D341Med (cell line): ENCODE measurements at regions not wholly inside any gene's neighbourhood (a gene's known extent, or its start where the extent isn't known, plus 50 kb on each side); places are given as distances from the start of the nearest gene placed in this dataset.

Experiments
- DNase-seq: peaks from one replicate; pipeline ENCODE4 v3.0.0; 2012; ENCODE audit warnings: low spot score

DNA sequence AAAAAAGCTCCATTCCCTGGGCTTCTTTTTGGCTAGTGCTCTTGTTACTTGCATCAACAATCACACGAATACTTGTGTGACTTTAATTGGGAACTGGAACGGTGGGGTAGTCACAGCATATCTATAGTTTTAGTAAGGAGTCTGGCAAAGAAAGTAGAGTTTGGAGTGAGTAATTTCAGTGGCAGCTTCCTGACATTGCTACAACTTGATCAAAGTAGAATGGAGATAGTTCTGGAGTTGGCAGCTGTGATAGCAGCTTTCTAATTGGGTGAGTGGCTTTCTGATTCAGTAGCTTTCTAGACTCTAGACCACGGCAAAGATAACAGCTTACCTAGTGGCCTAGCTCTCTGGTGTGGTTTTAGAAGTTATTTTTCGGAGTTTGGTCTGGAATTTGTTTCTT, 475.0 kb downstream of the TUSC7 start:
- no peak for DNase-seq

DNA sequence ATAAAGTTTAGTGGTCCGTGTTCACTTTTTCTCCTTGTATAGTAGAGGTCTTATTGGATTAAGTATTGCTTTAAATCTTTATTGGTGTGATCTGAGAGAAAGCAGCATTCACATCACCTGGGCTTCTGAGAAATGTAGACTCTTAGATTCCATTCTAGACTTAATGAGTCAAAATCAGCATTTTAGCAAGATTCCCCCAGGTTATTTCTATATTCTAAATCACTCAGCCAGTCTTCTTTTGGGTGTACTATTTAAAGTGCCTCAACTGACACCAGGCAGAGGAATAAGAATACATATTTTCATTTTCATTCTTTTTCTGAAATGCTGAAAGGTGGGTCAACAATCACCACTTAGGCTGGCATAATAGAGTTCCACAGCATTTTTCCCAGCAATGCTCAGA, 481.7 kb downstream of the TUSC7 start:
- no peak for DNase-seq

DNA sequence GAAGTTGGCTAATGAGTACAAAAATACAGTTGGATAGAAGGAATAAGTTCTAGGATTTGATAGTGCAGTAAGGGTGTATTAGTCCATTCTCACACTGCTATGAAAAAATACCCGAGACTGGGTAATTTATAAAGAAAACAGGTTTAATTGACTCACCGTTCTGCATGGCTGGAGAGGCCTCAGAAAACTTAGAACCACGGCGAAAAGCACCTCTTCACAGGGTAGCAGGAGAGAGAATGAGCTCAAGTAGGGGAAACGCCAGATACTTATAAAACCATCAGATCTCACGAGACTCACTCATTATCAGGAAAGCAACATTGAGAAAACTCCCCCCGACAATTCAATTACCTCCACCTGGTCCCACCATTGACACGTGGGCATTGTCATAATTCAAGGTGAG, 483.3 kb downstream of the TUSC7 start:
- no peak for DNase-seq

DNA sequence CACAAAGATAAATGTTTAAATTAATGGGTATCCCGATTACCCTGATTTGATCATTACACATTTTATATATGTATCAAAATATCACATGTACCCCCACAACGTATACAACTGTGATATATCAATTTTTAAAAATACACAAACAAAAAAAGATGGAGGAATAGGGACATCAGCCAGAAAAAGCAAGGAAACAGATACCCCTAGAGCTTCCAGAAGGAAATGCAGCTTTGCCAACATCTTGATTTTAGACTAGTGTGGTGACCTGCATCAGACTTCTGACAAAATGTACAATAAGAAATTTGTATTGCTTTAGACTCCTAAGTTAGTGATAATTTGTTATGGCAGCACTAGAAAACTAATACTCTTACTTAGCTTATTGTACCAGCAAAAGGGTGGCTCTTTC, 483.8 kb downstream of the TUSC7 start:
- DNase-seq, result peak; percentile 15

DNA sequence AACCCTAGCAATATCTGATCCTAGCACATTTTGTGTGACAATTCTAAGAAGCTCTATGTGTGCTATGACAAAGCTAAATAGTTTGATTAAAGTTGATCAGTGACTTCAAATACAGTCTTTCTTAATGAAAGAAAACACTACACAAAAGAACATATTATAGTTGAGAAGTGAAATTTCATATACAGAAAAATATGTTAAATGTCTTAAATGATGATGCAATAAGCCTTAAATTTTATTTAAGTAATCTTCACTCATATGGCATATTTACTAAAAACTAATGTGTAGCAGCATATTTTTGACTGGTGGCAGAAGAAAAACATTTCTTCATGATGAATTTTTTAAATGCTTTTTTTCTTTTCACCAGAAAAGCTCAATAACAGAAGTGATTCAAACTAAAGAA, 485.5 kb downstream of the TUSC7 start:
- DNase-seq, result no peak

DNA sequence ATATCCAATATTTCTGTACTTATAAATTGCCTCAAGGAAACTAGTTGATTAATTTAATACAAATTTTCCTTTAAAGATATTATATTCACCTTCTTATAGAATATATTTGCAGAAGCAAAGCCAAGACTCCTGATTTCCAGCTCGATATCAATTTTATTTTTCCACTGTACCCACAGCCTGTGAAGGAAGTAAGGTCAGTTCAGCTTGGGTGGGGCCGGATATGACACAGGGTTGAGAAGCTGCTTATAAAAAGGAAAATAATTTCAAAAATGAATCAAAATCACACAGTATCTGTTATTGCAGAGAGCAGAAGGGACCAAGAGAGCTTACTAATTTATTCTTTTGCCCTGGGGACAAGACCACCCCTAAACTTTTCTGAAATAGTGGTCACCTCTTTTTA, 491.4 kb downstream of the TUSC7 start:
- DNase-seq, result no peak

DNA sequence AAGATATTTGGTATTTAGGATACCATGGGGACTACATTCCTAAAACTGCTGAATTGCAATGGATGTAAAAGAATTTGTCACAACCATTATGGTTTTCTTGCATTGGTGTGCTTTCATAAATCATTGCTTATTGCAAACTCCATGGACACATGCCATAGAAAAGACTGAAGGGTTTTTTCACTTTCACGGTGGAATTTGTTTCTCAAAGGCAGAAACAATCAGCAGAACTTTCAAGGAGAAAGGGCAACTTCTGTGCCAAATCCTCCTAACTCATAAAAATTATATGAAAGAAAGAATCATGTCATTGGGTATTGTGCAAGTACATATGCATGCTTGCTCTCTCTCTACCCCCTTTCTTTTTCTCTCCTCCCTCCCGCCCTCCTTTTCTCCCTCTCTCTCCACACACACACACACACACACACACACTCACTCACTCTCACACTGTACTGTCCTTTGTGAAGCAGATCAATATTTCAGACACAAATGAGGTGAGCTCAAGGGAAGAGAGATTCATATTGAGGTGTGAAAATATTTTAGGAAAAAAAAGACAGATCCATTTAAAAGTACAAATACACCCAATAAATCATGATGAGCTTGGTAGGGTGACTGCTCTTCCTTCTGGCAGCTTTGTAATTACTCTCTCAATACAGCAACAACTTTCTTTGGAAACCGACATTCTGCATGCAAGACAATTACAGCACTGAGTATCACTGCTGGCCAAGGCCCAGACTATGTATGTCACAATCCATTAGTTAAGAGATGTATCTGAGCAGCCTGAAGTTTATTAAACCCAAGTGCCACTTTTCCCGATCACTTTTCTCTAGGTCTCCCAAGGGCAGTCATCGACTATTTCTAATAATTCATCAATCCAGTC, 492.6 kb downstream of the TUSC7 start:
- DNase-seq, result no peak

DNA sequence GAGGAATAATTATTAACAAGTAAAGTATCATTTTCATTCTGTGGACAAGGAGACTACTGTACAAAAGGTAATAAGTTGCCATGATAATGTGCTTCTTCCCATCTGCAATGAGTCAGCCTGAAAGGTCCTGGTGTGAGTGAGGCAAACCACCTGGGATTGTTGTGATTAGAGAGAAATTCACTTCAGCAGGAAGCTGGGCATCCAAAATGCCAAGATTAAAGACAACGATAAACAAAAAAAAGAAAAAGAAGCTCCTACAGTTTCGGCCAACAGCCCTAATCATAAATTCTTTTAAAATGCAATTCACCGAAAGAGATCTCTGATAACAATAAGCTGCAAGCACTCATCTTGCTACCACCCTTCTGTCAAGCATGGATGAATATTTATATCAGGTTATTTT, 507.8 kb downstream of the TUSC7 start:
- no peak for DNase-seq

DNA sequence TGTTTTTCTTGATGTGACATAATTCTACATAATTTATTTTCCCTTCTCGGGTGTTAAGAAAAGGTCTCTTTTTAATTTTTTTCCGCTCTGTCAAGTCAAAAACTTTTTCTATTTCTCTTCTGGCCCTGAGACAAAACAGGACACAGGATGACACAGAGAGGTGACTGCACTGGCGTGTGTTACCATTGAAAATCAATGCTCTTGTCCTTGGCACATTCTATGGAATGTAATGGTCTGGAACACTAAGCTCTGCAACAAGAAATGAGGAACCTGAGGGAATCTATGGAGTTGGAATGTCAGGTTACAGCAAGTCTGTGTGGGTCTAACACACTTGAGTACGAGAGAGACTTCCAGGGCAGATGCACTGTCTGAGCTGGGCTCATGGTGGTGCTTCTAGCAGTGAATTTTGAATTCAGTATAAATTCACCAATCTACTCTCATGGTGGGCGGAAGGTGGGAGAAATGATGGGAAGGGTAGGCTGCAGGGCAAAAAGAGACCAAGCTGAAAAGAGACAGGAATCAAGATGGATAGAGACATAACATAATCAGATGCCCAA, 508.3 kb downstream of the TUSC7 start:
- no peak for DNase-seq

DNA sequence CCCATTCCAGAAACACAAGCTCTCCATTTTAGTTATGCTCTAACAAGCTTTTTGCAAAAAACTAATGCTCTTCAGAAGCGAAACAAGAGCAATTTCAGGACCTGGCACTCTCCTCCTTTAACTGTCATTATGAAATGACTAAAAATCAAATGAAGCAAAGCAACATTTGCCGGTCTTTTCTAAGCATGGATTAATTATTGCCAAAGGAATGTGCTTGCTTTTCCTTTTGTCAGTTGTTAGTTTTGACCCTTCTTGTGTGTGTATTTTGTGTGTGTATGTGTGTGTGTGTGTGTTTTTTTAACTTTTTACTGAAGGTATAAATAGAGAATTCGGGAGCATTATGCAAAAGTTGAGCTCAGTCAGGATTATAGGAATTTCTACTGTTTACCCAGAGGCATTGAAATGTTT, 509.1 kb downstream of the TUSC7 start:
- no peak for DNase-seq

DNA sequence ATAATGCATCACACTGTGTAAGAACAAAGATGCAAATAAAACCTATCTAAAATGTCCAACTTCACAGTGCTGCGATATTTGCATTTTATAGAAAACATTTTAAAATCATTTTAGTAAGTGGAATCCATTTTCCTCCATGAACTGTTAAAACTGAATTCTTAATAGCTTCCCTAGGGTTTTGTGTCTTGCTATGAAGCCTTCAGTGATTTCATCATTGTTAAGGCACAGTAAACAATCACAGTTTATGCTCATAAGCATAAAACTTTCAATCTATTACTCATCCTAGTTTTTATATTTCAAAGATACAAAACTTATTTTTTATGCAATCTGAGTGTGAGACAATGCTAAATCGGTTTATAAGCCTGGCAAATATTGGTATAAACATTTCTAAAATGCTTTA, 509.7 kb downstream of the TUSC7 start:
- no peak for DNase-seq

DNA sequence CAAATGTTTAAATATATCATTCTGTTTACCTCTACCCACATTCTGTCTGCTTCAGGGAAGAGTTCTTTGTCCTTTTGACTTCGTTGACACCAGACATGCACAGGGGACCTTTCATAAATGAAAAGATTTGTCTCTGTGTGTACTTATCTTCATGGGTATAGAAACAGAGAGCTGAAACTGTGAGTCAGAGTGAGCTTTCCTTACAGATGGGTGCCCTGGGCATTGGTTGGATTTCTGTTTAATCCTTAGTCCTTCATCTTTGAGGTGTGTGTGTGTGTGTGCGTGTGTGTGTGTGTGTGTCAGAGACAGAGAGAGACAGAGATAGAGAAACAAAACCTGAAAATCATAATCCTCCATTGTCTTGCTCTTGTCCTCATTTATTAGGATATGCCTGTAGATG, 517.4 kb downstream of the TUSC7 start:
- DNase-seq, result no peak

DNA sequence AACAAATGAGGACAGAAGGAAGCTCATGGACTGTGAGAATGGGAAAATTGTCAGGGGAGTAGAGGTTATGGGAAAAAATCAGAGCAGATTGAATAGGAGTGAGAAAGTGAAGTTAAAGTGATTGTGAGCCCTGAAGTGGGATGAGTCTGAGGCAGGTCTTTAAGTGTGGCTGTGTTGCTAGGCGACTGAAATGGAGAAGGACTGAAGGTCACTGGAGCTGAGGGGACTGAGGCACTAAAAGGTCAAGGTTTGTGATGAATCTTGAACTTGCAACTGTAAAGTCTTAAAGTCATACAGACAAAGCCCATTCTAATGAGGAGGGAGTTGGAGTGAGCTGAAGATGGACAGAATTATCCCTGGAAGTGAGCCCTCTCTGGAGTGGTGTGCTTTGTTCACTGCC, 518.9 kb downstream of the TUSC7 start:
- DNase-seq, result no peak

DNA sequence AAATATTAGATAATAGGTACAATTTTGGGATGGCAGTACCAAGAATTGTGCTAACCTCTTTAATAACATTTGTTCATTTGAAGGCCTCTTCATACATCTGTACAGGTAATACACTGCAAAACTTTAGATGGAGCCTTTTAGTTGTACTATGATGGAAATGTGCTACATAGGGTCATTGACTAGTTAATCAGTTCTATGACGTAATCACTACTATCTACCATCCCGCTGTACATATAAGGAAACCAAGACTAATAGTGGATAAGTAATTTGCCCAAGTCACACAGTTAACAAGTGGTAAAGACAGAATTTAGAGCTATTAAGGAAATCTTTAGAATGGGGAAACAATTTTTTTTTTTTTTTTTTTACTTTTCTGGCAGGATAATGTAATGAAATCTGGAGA, 521.3 kb downstream of the TUSC7 start:
- DNase-seq, result no peak

DNA sequence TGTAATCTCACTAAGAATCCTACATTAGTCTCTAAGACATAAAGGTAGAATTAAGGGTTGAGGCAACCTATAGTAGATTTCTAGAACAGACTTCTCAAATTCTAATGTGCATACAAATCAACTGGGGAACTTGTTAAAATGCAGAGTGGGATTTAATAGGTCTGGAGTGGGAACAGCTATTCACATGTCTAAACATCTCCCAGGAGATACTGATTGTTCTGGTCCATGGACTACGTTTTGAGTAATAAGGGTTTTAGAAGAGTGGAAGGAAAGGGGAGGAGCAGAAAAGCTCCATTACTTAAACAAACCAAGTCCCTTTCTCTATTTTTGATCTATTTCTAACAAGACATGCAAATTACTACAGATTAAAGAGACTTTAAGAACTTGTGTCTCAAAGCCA, 524.8 kb downstream of the TUSC7 start:
- no peak for DNase-seq

DNA sequence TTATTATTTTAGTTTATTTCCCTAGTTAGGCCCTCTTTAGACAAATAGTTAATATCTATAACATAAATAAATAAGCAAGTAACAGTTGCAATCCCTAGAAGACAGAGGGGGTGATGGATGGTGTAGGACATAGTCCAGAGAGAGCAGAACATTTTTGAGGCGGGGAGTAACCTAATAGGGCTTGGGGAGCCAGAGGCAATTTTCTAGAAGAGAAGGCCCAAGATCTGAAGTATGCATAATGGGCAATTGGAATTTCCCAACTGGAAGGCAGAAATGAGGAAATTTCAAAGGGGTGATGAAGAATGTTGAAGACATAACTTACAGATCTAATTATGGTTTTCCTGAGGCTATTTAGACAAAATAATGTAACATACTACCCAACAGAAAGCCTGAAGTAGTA, 525.7 kb downstream of the TUSC7 start:
- no peak for DNase-seq

DNA sequence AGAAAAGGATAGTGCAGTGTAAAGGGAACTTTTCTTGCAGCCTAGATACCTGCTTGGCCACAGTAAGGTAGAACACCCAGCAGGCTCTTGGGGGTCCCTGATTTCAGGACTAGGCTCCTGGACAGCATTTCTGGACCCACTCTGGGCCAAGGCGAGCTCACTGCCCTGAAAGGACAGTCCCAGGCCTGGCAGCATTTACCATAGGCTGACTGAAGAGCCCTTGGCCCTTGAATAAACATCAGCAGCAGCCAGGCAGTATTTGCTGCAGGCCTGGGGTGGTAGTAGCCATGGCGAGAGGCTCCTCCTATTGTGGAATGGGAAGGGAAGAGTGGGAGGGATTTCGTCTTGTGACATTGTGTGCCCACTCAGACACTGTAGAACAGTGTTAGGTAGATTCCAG, 529.2 kb downstream of the TUSC7 start:
- no peak for DNase-seq

DNA sequence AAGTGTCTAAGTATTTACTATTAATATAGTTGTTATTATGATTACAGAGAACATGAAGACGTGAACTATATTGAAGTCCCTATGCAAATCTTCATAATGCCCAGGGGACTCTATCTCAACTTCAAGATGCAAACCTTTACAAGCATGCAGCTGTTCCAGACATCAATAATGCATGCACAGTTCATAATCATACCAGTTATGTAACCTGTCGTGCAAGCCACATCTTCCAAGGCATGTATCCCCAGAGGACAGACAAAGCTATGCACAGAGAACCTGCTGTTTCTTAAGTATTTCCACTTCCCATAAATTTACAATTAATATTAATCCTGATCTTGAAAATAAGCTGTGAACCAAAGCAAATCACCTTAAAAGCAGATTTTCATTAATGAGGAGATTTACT, 534.1 kb downstream of the TUSC7 start:
- no peak for DNase-seq

DNA sequence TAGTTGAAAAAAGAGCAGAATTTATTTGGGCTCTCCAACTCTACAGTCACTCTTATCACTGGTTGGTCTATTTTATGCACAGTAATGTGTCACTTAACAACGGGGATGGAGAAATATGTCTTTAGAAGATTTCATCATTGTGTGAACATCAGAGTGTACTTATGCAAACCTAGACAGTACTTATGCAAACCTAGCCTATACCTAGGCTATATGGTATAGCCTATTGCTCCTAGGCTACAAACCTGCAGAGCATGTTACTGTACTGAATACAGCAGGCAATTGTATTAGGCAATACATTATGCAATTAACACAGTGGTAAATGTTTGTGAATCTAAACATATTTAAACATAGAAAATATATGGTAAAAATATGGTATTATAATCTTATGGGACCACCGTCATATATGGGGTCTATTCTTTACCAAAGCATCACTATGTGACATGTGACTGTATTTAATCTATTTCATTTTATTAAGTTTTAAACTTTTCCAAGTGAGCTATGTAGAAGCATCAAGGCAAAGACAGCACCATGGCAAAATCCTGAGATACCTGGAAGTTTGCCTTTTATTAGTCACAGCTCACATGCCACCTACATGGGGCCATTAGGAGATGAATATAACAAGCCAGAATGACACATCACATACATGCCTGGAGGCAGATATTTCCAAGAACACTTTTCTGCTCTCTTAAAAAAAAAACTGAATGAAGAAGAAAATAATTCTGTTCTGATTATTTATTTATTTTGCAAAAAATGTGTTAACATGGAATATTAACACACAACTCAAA, 537.4 kb downstream of the TUSC7 start:
- no peak for DNase-seq

DNA sequence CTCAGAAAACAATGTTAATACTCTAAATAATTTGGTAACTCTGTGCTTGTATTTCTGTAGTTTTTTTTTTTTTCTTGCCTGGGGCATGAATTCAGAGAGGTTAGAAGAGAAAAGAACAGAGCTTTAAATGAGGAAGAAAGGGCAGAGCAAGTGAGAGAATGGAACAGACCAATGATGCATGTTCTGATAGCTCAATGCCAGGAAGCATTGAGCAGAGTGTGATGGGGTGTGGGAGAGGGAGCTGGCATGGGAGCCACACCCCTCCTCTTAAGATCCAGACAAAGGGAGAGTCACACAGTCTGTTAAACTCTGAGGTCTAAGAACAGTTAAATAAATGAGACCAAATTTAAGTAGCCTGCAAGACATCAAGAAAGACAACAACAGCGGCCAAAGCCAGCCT, 538.6 kb downstream of the TUSC7 start:
- DNase-seq, result no peak

DNA sequence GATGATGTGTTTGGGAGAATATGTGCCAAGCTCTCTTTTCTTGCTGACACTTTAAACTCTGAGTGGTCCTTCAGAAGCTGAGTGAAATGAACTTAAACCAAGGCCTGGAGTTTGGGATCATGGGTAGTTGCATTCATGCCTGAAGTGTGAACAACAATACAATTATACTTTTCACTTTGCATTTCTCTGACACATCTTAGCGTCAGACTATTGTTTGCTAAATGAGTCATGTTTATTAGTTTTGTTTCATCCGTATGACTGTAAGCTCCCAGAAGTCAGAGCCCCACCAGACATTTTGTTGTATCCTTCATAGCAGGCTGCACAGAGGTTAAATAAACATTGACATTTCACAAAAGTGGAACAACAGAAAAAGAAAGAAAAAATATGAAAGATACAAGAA, 542.6 kb downstream of the TUSC7 start:
- no peak for DNase-seq

DNA sequence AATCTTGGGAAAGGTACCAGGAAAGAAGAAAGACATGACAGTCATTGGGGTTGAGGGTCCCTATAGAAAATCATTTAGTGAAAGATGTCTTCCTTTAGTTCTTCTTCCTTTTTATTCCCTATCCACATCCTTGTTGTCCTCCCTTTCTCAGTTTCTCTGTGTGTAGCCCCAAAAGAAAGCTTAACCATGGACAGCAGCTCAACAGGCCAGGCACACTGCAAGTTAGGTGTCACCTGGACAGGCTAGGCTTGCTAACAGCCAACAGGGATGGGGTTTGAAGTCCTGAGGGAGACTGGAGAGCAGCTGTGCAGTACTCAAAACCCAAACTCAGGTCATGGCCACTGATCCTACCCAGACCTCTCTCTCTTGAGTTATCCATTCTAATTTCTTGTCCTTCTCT, 543.1 kb downstream of the TUSC7 start:
- no peak for DNase-seq

DNA sequence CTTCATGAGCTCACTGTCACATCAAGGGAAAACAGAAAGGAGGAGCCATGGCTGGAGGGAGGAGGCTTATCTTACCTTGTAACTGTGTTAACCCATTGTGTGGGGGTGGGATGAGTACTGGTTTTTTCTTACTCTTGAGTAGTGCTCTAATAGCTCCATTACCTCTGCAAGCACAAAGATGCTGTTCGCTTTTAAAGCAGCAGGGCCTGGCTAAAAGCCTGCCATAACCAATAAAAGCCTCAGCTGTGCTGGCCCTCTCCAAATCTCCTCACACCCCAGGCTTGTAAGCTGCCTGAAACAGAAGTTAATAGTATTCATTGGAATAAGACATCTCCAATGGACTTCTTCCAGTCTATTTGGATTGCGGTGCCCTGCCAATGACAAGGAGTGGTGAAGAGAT, 544.1 kb downstream of the TUSC7 start:
- no peak for DNase-seq
